ENCODE measurements at regions not wholly inside any gene's neighbourhood (a gene's known extent, or its start where the extent isn't known, plus 50 kb on each side); places are given as distances from the start of the nearest gene placed in this dataset.

GRCh38 chr4:4680243-4680642 lies 138.4 kb upstream of the STX18 start:
- TF ChIP-seq CTCF (IDR thresholded peaks at IDR 0.05), result no peak
- TF ChIP-seq POLR2A (IDR thresholded peaks at IDR 0.05), result no peak
- TF ChIP-seq POLR2AphosphoS5 (IDR thresholded peaks at IDR 0.05), result no peak
- TF ChIP-seq EP300 (IDR thresholded peaks at IDR 0.05; ENCODE audit: low read depth), result no peak
